ENCODE measurements at regions not wholly inside any gene's neighbourhood (a gene's known extent, or its start where the extent isn't known, plus 50 kb on each side); places are given as distances from the start of the nearest gene placed in this dataset.
"Not testable (repeated sequence)": the region's sequence is repeated elsewhere in the genome, so short reads cannot be mapped to it uniquely, and the experiment has no call there.

DNA sequence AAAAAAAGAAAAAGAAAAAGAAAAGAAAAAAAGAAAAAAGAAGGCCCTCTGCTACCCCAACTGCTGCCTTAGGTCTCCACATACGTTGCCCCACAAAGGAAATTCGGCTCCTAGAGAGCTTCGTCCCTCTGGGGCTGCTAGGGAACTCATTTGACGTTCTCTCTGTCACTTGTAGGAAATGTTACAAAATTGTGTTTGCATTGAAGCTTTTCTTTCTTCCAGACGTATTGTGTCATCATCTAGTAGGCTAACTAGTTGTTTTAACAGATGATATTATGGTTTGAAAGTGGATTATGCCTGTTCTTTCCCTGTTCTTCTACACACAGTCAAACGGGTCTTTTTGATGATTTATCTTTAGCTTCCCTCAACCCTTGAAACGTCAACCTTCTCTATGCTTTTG is 125.3 kb downstream of the BDH1 start:
- no peak for DNase-seq

DNA sequence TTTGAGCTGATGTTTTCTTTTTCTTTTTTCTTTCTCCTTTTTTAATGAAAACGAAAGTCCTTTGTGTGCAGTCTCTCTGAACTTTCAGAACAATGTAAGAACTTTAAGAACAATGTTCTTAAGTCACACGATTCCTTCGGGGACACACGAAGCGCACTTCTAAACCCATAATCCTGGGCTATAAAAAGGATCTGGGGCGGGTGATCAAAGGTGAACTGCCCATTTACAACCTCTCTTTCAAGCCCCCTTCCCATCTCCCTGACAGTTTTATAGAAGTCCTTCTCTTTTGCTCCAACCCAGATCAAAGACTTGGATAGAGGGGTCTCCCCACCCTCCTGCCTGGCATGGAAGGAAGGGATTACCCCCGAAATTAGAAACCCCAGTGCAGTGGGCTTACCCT is 126.8 kb downstream of the BDH1 start:
- DNase-seq, result no peak

- peak; percentile 18 to 22 for DNase-seq
Observed at GRCh38 chr3:197428117-197428801, 127.5 kb downstream of the BDH1 start.

DNA sequence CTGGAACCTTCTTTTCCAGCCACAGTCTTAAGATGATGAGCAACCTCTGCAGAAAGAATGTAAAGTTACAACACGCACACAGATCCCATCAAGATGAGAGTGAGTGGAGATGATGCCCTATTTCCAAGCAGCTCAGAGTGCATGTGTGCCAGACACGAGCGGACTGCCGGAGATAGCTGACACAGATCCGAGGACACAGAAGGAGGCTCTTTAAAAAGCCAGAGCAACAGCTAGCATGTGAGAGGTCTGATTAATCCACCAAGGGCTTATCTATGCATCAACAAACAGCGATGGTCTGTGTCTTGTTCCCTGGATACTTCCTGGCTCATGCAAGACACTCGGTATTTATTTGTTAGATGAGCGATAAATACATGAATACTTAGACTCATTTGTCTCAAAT is 128.6 kb upstream of the DLG1 start:
- no peak for DNase-seq

DNA sequence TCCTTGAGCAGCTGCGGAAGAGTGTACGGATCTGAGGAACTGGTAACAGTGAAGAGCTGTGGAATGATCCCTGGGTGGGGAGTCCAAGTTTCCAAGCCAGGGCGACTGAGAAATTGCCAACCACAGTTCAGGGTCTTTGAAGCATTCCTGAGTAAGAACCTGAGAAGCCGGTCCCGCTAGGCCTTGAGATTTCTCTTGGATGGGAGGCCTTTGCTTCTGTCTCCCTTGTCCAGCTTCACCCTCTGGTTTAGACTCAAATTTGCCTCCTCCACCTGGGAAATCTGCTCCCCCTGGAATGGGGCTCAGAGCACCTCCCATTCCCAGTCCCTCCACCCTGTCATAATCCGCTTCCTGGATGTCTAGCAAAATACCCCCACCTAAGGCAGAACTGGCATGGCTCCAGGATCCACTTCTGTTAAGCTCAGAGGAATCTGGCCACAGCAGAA is 127.7 kb upstream of the DLG1 start:
- DNase-seq, result no peak

- no peak for DNase-seq
Observed at GRCh38 chr3:197425485-197426120, 127.2 kb upstream of the DLG1 start.

- DNase-seq, result no peak
Observed at GRCh38 chr3:197424674-197425484, 126.5 kb upstream of the DLG1 start.

- no peak for DNase-seq
Observed at GRCh38 chr3:197424266-197424665, 125.9 kb upstream of the DLG1 start.

- no peak for DNase-seq
Observed at GRCh38 chr3:197423376-197423775, 125.0 kb upstream of the DLG1 start.

DNA sequence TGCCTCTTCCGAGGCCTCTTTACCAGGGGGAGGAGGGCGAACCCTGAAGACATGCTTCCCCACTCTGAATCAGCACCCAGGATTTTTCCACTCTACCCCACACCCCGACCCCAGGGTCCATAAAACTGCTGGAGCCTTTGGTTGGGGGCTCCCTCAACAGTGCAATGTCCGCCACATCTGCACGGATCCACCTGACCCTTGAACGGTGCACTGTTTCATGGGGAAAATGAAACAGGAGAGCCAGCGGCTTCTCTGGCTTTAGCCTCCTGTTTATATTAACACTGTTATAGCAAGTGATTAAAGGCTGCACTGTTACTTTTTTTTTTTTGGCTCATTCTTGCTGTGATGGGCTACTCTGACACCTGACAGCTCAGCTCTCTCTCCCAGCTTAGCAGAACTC is 124.1 kb upstream of the DLG1 start:
- no peak for DNase-seq

GRCh38 chr3:197421021-197421420 is 122.6 kb upstream of the DLG1 start:
- no peak for DNase-seq

GRCh38 chr3:197420566-197420965 is 122.2 kb upstream of the DLG1 start:
- no peak for DNase-seq

DNA sequence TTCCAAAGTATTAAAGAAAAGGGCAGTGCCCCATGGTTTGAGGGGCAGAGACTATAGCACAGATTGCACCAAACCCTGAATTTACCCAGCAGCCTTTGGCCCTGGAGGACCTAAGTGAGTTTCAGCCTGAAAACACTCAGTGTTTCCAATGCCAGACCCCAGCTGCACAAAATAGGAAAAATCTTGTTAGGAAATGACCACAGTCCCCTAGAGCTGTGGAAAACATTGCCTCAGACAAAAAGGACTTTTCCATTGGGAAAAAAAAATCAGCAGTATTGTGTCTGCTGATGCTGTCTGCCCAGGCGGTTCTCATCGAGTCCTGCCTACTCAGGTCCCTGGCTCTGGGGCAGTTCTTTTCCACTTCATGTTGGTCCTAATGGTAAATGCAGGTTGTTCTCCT is 121.7 kb upstream of the DLG1 start:
- no peak for DNase-seq

DNA sequence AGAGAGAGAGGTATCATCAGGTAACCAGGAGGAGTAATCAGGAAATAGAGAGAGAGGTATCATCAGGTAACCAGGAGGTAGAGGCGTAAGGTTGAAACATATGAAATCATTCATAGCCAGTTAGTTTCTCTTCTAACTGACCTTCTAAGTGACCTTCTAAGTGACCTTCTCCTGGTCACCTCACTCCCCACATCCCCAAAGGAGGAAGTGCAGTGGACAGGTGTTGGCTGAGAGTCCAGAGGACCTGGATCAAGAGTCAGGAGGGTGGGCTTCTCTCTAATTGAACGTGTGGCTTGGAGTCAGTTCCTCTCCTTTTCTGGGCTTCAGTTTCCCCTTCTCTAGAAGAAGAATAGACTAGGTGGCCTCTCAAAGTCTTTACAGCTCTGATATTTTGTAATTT is 121.3 kb upstream of the DLG1 start:
- no peak for DNase-seq

DNA sequence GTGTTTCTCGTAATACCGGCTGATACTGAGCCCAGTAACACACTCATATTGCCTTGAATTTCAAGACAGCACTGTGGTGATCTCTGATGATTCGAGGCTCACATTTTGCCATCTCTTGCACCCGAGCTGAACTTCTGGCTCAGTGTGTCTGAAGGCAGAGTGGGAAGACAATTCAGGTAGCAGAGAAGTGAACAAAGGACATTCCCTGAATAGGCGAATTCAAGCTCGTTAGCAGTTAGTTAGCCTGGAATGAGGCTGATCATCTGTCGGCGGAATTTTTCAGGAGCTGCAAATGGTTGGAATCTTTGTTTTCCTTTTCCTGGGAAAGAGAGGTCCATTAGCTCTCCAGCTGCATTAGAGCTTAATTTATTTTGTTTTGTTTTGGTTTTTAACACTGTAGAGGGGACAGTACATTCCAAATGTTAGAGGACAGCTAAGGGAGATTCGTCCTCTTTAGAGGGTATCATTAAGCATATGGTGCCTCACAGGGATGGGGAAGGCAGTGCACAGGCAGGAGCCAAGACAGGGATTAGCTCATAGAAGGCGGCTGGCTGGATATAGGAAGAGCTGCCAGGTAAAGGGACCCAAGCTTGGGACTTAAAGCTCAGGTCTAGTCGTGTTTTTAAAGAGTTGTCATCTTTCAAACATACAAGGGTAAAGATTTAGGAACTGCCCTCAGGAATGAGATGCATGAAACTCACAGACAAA is 119.7 kb upstream of the DLG1 start:
- DNase-seq, result no peak

- DNase-seq, result no peak
Observed at GRCh38 chr3:197417441-197417840, 119.0 kb upstream of the DLG1 start.

GRCh38 chr3:197411899-197412298 is 113.5 kb upstream of the DLG1 start:
- DNase-seq, result not testable (repeated sequence)

DNA sequence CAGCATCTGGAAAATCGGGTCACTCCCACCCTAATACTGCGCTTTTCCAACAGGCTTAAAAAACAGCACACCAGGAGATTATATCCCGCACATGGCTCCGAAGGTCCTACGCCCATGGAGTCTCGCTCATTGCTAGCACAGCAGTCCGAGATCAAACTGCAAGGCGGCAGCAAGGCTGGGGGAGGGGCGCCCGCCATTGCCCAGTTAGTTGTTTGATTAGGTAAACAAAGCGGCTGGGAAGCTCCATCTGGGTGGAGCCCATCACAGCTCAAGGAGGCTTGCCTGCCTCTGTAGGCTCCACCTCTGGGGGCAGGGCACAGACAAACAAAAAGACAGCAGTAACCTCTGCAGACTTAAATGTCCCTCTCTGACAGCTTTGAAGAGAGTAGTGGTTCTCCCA is 111.8 kb upstream of the DLG1 start:
- not testable (repeated sequence) for DNase-seq

GRCh38 chr3:197408177-197408957 is 110.0 kb upstream of the DLG1 start:
- DNase-seq, result no peak

DNA sequence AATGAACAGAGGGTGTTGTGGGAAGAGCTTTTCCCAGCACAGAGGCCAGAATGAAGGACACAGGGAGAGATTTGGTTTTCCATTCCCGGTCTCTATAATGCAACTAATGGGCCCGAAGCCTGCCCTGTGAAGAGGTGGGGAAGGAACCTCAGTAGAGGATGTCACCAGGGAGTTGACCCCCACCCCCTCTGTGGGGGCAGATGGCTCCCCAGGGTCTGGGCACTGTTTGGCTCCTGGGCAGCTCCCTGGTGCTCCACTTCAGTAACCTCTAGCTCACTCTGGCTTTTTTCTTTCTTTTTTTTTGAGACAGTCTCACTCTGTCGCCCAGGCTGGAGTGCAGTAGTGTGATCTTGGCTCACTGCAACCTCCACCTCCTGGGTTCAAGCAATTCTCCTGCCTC is 109.1 kb upstream of the DLG1 start:
- DNase-seq, result no peak

GRCh38 chr3:197407053-197407452 is 108.6 kb upstream of the DLG1 start:
- DNase-seq, result no peak

- DNase-seq, result no peak
Observed at GRCh38 chr3:197406266-197406665, 107.9 kb upstream of the DLG1 start.

- DNase-seq, result no peak
Observed at GRCh38 chr3:197404754-197405153, 106.3 kb upstream of the DLG1 start.

Measured in CD4-positive, alpha-beta T cell treated with Interleukin-4 for 1 hour (primary cell).